H1 (cell line): ENCODE measurements at regions not wholly inside any gene's neighbourhood (a gene's known extent, or its start where the extent isn't known, plus 50 kb on each side); places are given as distances from the start of the nearest gene placed in this dataset.

ENCODE experiments used
- CTCF ChIA-PET: fragments of 300-600 bp; sonication (Branson Sonifier 250); formaldehyde crosslinking; loops from one replicate; lab custom pipeline; 2021; ENCODE audit not compliant: partially characterized antibody; lab: Charles Lee
- POLR2A ChIA-PET: fragments of 300-600 bp; sonication (Branson Sonifier 250); formaldehyde crosslinking; loops from one replicate; lab custom pipeline; 2021; ENCODE audit warnings: inconsistent platforms; ENCODE audit not compliant: partially characterized antibody; lab: Charles Lee
- DNase-seq, 2 experiments: peaks; one replicate each; pipeline versions ENCODE4 v3.0.0 to v3.0.0-alpha.2; 2010 to 2022; ENCODE audit warnings: low spot score in 2 of 2, low read depth in 1 of 2, mixed read lengths in 1 of 2
- FAIRE-seq: peaks from 2 replicates; lab custom pipeline; 2011; peaks lifted over from hg19 to GRCh38; lab: Jason Lieb, UNC
- H2AFZ ChIP-seq: 2 replicates; pipeline ENCODE4 v1.8.1; 2012; ENCODE audit warnings: low read length, inconsistent platforms
- H2AK5ac ChIP-seq: 2 replicates; pipeline ENCODE4 v1.6.1; 2013; ENCODE audit warnings: low read depth, low read length
- H2BK120ac ChIP-seq: replicated peaks from 2 replicates; pipeline ENCODE3; 2013; ENCODE audit warnings: low read depth, low read length, inconsistent platforms
- H2BK12ac ChIP-seq: 2 replicates; pipeline ENCODE4 v1.6.1; 2013; ENCODE audit warnings: low read depth, low read length
- H2BK15ac ChIP-seq: 2 replicates; pipeline ENCODE4 v1.6.1; 2013; ENCODE audit warnings: low read length
- H2BK20ac ChIP-seq: 2 replicates; pipeline ENCODE4 v1.6.1; 2013; ENCODE audit warnings: low read length
- H2BK5ac ChIP-seq: 2 replicates; pipeline ENCODE4 v1.6.1; 2013; ENCODE audit warnings: low read depth, low read length
- H3K14ac ChIP-seq: 2 replicates; pipeline ENCODE4 v1.6.1; 2013; ENCODE audit warnings: inconsistent platforms; ENCODE audit not compliant: insufficient read length
- H3K18ac ChIP-seq: 2 replicates; pipeline ENCODE4 v1.6.1; 2013; ENCODE audit warnings: low read length; ENCODE audit errors: extremely low read depth
- H3K23ac ChIP-seq: 2 replicates; pipeline ENCODE4 v1.6.1; 2013; ENCODE audit warnings: inconsistent platforms; ENCODE audit not compliant: insufficient read length
- H3K23me2 ChIP-seq: 2 replicates; pipeline ENCODE4 v1.6.1; 2013; ENCODE audit warnings: low read depth, low read length
- H3K27ac ChIP-seq: 2 replicates; pipeline ENCODE4 v1.6.1; 2011; ENCODE audit warnings: low read depth, low read length, inconsistent platforms
- H3K27me3 ChIP-seq, 4 experiments: replicated peaks in 1 of 4; 1 replicate in 1 of 4; 2 replicates in 3 of 4; pipeline versions ENCODE4 v1.6.1 to v1.8.1; 2011 to 2013; ENCODE audit warnings: low read length in 3 of 4, mild to moderate bottlenecking in 3 of 4, inconsistent platforms in 2 of 4, mixed read lengths in 2 of 4, moderate library complexity in 1 of 4; ENCODE audit not compliant: control insufficient read depth in 3 of 4, insufficient read depth in 3 of 4; ENCODE audit errors: extremely low read depth in 1 of 4
- H3K36me3 ChIP-seq, 4 experiments: 2 replicates each; pipeline versions ENCODE4 v1.6.1 to v1.8.1; 2011 to 2013; ENCODE audit warnings: mild to moderate bottlenecking in 4 of 4, low read length in 3 of 4, moderate library complexity in 2 of 4, control low read depth in 1 of 4, inconsistent platforms in 1 of 4; ENCODE audit not compliant: insufficient read depth in 4 of 4, control insufficient read depth in 2 of 4
- H3K4ac ChIP-seq: replicated peaks from 2 replicates; pipeline ENCODE3; 2013; ENCODE audit warnings: low read length, low read depth, mixed read lengths, inconsistent platforms; ENCODE audit not compliant: insufficient read length
- H3K4me1 ChIP-seq, 4 experiments: replicated peaks in 1 of 4; 1 replicate in 1 of 4; 2 replicates in 3 of 4; pipeline versions ENCODE4 v1.6.1 to v1.8.1; 2011 to 2013; ENCODE audit warnings: low read length in 3 of 4, inconsistent platforms in 2 of 4, mixed read lengths in 1 of 4; ENCODE audit not compliant: insufficient read depth in 4 of 4, control insufficient read depth in 3 of 4
- H3K4me2 ChIP-seq, 2 experiments: 2 replicates each; pipeline versions ENCODE4 v1.6.1 to v1.8.1; 2011 to 2013; ENCODE audit warnings: low read depth in 2 of 2, low read length in 2 of 2, control low read depth in 1 of 2, inconsistent platforms in 1 of 2, mild to moderate bottlenecking in 1 of 2; ENCODE audit not compliant: insufficient read depth in 1 of 2
- H3K4me3 ChIP-seq, 4 experiments: fragments of 200-600, 300-600 bp in 1 of 4; sonication (generic), shearing (Covaris generic), sonication (Bioruptor Twin) in 1 of 4; 2 replicates each; pipeline versions ENCODE4 v1.5.1 to v1.8.1; 2011 to 2016; ENCODE audit warnings: low read length in 4 of 4, low read depth in 3 of 4, control low read depth in 2 of 4, inconsistent platforms in 2 of 4, mild to moderate bottlenecking in 2 of 4, mixed read lengths in 1 of 4, moderate library complexity in 1 of 4; ENCODE audit not compliant: insufficient read depth in 2 of 4; ENCODE audit errors: extremely low read depth in 1 of 4
- H3K56ac ChIP-seq: replicated peaks from 2 replicates; pipeline ENCODE3; 2013; ENCODE audit warnings: low read depth, mild to moderate bottlenecking, mixed read lengths, low read length, inconsistent platforms; ENCODE audit not compliant: insufficient read length
- H3K79me1 ChIP-seq: 2 replicates; pipeline ENCODE4 v1.6.1; 2013; ENCODE audit warnings: low read depth, low read length, control low read depth
- H3K79me2 ChIP-seq, 2 experiments: 2 replicates each; pipeline versions ENCODE4 v1.6.1 to v1.8.1; 2012 to 2013; ENCODE audit warnings: low read length in 2 of 2, mild to moderate bottlenecking in 2 of 2, inconsistent platforms in 1 of 2; ENCODE audit not compliant: insufficient read depth in 2 of 2, control insufficient read depth in 1 of 2
- H3K9ac ChIP-seq, 4 experiments: replicated peaks in 1 of 4; 1 replicate in 1 of 4; 2 replicates in 3 of 4; pipeline versions ENCODE4 v1.6.1 to v1.8.1; 2011 to 2013; ENCODE audit warnings: low read depth in 3 of 4, low read length in 3 of 4, control low read depth in 2 of 4, mild to moderate bottlenecking in 2 of 4, moderate library complexity in 2 of 4, inconsistent platforms in 1 of 4; ENCODE audit errors: extremely low read depth in 1 of 4
- H3K9me3 ChIP-seq, 2 experiments: 2 replicates each; pipeline versions ENCODE4 v1.6.1 to v1.8.1; 2012 to 2013; ENCODE audit warnings: mild to moderate bottlenecking in 2 of 2, moderate library complexity in 2 of 2, control low read depth in 1 of 2, inconsistent platforms in 1 of 2, low read depth in 1 of 2, low read length in 1 of 2, mixed read lengths in 1 of 2; ENCODE audit not compliant: insufficient read depth in 2 of 2
- H4K20me1 ChIP-seq, 2 experiments: replicated peaks in 1 of 2; 2 replicates each; pipeline versions ENCODE3 to v1.8.1; 2011 to 2013; ENCODE audit warnings: inconsistent platforms in 2 of 2, low read length in 2 of 2, mild to moderate bottlenecking in 1 of 2; ENCODE audit not compliant: insufficient read depth in 2 of 2, control insufficient read depth in 1 of 2
- H4K5ac ChIP-seq: 2 replicates; pipeline ENCODE4 v1.6.1; 2013; ENCODE audit warnings: low read length, low read depth, mixed read lengths, inconsistent platforms; ENCODE audit not compliant: insufficient read length
- H4K8ac ChIP-seq: 2 replicates; pipeline ENCODE4 v1.8.0; 2013; ENCODE audit warnings: mild to moderate bottlenecking, moderate library complexity, low read length, inconsistent platforms; ENCODE audit not compliant: insufficient read depth; ENCODE audit errors: extremely low read depth
- H4K91ac ChIP-seq: replicated peaks from 2 replicates; pipeline ENCODE3; 2013; ENCODE audit warnings: low read length, mixed read lengths, inconsistent platforms; ENCODE audit not compliant: insufficient read length
- GABPA ChIP-seq: IDR thresholded peaks from 2 replicates; pipeline ENCODE4 v1.6.1; 2011; ENCODE audit warnings: mild to moderate bottlenecking, low read length, moderate library complexity, borderline replicate concordance; ENCODE audit not compliant: insufficient read depth
- HDAC6 ChIP-seq: IDR thresholded peaks from one replicate; pipeline ENCODE4 v1.7.1; 2012; ENCODE audit warnings: low read depth, mild to moderate bottlenecking, inconsistent platforms, low read length, moderate library complexity
- JUND ChIP-seq: IDR thresholded peaks from 2 replicates; pipeline ENCODE4 v1.6.1; 2011; ENCODE audit warnings: mild to moderate bottlenecking, improper control_type of control experiment, low read length
- KDM5A ChIP-seq: fragments of 200-600 bp; IDR thresholded peaks from 2 replicates; pipeline ENCODE4 v1.7.1; 2012; ENCODE audit warnings: mild to moderate bottlenecking, low read length, inconsistent platforms, mixed read lengths
- NANOG ChIP-seq: IDR thresholded peaks from 2 replicates; pipeline ENCODE4 v1.6.1; 2011; ENCODE audit warnings: low read length, low read depth, mild to moderate bottlenecking, inconsistent platforms; ENCODE audit not compliant: insufficient read depth, poor library complexity, severe bottlenecking
- RAD21 ChIP-seq, 2 experiments: IDR thresholded peaks in 1 of 2; conservative IDR thresholded peaks in 1 of 2; 2 replicates each; pipeline ENCODE4 v1.6.1; 2011; ENCODE audit warnings: low read depth in 2 of 2, low read length in 2 of 2, improper control_type of control experiment in 1 of 2, inconsistent platforms in 1 of 2, mild to moderate bottlenecking in 1 of 2, moderate library complexity in 1 of 2
- SAP30 ChIP-seq: fragments of 300-600 bp; sonication (generic); IDR thresholded peaks from 2 replicates; pipeline ENCODE4 v1.7.1; 2012; ENCODE audit warnings: low read length, moderate library complexity, mild to moderate bottlenecking, inconsistent platforms; ENCODE audit not compliant: insufficient read depth, insufficient replicate concordance
- SIX5 ChIP-seq: IDR thresholded peaks from 2 replicates; pipeline ENCODE4 v1.6.1; 2011; ENCODE audit warnings: mild to moderate bottlenecking, low read depth, low read length
- SRF ChIP-seq: IDR thresholded peaks from 2 replicates; pipeline ENCODE4 v1.6.1; 2011; ENCODE audit warnings: mild to moderate bottlenecking, low read depth, low read length, moderate library complexity
- TAF1 ChIP-seq: IDR thresholded peaks from 2 replicates; pipeline ENCODE4 v1.6.1; 2011; ENCODE audit warnings: mild to moderate bottlenecking, low read depth, low read length
- TAF7 ChIP-seq: optimal IDR thresholded peaks from 2 replicates; pipeline ENCODE3; 2011; ENCODE audit warnings: low read depth, mild to moderate bottlenecking, inconsistent platforms, low read length, moderate library complexity, borderline replicate concordance
- WGBS, 2 experiments: shearing (Covaris generic) in 1 of 2; methylation state at CpG; one replicate each; pipeline versions ENCODE4 v1.1.6 to v1.1.7; 2013 to 2015; ENCODE audit warnings: low lambda C conversion rate in 2 of 2, mixed read lengths in 2 of 2, inconsistent platforms in 1 of 2, low coverage in 1 of 2, missing lambda C conversion rate in 1 of 2; ENCODE audit not compliant: insufficient replicate concordance in 2 of 2, insufficient coverage in 1 of 2, insufficient read length in 1 of 2; ENCODE audit errors: extremely low coverage in 1 of 2, missing lambda C conversion rate in 1 of 2; 5-methylcytosine and 5-hydroxymethylcytosine counted together
- TF ChIP-seq, protein P1 (sequence below), 3 experiments: IDR thresholded peaks; 1 replicate in 2 of 3; 2 replicates in 1 of 3; pipeline versions ENCODE4 v1.5.1 to v1.6.1; 2011; ENCODE audit warnings: low read length in 3 of 3, mild to moderate bottlenecking in 3 of 3, inconsistent platforms in 2 of 3, low read depth in 1 of 3, moderate library complexity in 1 of 3; ENCODE audit not compliant: insufficient read depth in 1 of 3; ENCODE audit errors: control extremely low read depth in 1 of 3

DNA sequence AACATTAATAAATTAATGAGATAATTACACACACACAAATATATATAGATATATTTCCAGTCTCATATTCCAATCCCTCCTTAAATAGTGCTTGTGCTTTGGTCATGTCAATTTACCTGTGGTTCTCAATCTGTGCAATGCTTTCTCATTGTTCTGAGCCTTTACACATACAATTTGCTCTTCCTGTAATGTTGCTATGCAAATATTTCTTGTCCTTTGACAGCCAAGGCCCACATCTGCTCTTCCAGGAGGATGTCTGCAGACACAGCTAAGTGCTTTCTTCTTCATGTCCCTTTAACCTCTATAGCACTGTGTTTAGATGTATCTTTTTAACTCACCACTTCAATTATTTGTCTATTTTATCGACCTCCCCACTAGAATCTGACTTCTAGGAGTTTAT is 67.3 kb upstream of the RAPGEF2 start:
- Histone ChIP-seq H4K8ac (no peak overlapping the region), H4K5ac (no peak overlapping the region), H2BK12ac (no peak overlapping the region), H2AK5ac (no peak overlapping the region), H3K4me1 (peaks cover 0 to 3% (median 0%) of the 10 kb centered on the region in 4 experiments; a peak in 2 of 7 replicates), H3K23me2 (no peaks in the 10 kb centered on the region), H3K36me3 (no peaks in the 10 kb centered on the region), H4K20me1 (no peaks in the 10 kb centered on the region), H3K9ac (no peak overlapping the region), H2BK120ac (no peak overlapping the region), H3K4me3 (no peak overlapping the region), H3K79me2 (no peaks in the 10 kb centered on the region), H3K14ac (no peak overlapping the region), H3K79me1 (no peaks in the 10 kb centered on the region), H3K27ac (no peak overlapping the region), H3K4ac (no peak overlapping the region), H3K23ac (no peak overlapping the region), H3K4me2 (no peak overlapping the region), H4K91ac (no peak overlapping the region), H3K27me3 (no peaks in the 10 kb centered on the region), H2BK15ac (no peak overlapping the region), H3K18ac (no peak overlapping the region), H3K56ac (no peak overlapping the region), H2AFZ (no peak overlapping the region), H2BK20ac (no peak overlapping the region), H3K9me3 (no peaks in the 10 kb centered on the region), H2BK5ac (no peak overlapping the region)
- POLR2A ChIA-PET: no interaction called here
- CTCF ChIA-PET: interaction anchor here (1.3 to 1.4 kb wide), 2 partner anchors 140 to 184 kb away, joined by 3 read pairs; no protein-coding TSS in a partner anchor
- WGBS, 2 experiments: 81% methylated on average over 1 of the region's 1 CpG; no CpG with 5 or more reads in 1 of the 2 experiments
- DNase-seq (no peak), FAIRE-seq (no peak)
- TF ChIP-seq JUND (no peak), TAF1 (no peak), GABPA (no peak), SAP30 (no peak), HDAC6 (no peak), SRF (no peak), RAD21 (IDR thresholded peaks at IDR 0.05 in 1 of 2, conservative IDR thresholded peaks at IDR 0.05 in 1 of 2; ENCODE audit: low read depth in 2 of 2, low read length in 2 of 2) (no peak), SIX5 (no peak), KDM5A (no peak), TAF7 (no peak), NANOG (no peak)
- TF ChIP-seq, protein P1, sequence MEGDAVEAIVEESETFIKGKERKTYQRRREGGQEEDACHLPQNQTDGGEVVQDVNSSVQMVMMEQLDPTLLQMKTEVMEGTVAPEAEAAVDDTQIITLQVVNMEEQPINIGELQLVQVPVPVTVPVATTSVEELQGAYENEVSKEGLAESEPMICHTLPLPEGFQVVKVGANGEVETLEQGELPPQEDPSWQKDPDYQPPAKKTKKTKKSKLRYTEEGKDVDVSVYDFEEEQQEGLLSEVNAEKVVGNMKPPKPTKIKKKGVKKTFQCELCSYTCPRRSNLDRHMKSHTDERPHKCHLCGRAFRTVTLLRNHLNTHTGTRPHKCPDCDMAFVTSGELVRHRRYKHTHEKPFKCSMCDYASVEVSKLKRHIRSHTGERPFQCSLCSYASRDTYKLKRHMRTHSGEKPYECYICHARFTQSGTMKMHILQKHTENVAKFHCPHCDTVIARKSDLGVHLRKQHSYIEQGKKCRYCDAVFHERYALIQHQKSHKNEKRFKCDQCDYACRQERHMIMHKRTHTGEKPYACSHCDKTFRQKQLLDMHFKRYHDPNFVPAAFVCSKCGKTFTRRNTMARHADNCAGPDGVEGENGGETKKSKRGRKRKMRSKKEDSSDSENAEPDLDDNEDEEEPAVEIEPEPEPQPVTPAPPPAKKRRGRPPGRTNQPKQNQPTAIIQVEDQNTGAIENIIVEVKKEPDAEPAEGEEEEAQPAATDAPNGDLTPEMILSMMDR (IDR thresholded peaks at IDR 0.05; ENCODE audit: control extremely low read depth in 1 of 3, insufficient read depth in 1 of 3, low read depth in 1 of 3, low read length in 3 of 3): no peak
